GM12891 (cell line): ENCODE measurements at regions not wholly inside any gene's neighbourhood (a gene's known extent, or its start where the extent isn't known, plus 50 kb on each side); places are given as distances from the start of the nearest gene placed in this dataset.

Experiments
- DNase-seq: peaks from one replicate; pipeline ENCODE4 v3.0.0; 2011; ENCODE audit warnings: low spot score; ENCODE audit not compliant: insufficient read length
- FAIRE-seq: peaks from 2 replicates; lab custom pipeline; 2011; peaks lifted over from hg19 to GRCh38; lab: Jason Lieb, UNC
- PAX5 ChIP-seq: IDR thresholded peaks from 2 replicates; pipeline ENCODE4 v1.6.1; 2011; ENCODE audit warnings: low read length, moderate library complexity, mild to moderate bottlenecking; ENCODE audit not compliant: insufficient read depth, severe bottlenecking
- POLR2A ChIP-seq: IDR thresholded peaks from 2 replicates; pipeline ENCODE4 v1.6.1; 2011; ENCODE audit warnings: low read depth, low read length, control low read depth
- POLR2AphosphoS5 ChIP-seq: IDR thresholded peaks from 2 replicates; pipeline ENCODE4 v1.6.1; 2011; ENCODE audit warnings: low read depth, low read length, control low read depth
- POU2F2 ChIP-seq: IDR thresholded peaks from 2 replicates; pipeline ENCODE4 v1.6.1; 2011; ENCODE audit warnings: low read depth, mild to moderate bottlenecking, control low read depth, low read length, moderate library complexity
- SPI1 ChIP-seq: IDR thresholded peaks from 2 replicates; pipeline ENCODE4 v1.6.1; 2011; ENCODE audit warnings: low read depth, low read length, control low read depth
- TAF1 ChIP-seq: IDR thresholded peaks from 2 replicates; pipeline ENCODE4 v1.6.1; 2011; ENCODE audit warnings: low read depth, low read length, control low read depth

GRCh38 chr22:27633296-27633871 is 168.2 kb downstream of the MN1 start:
- no peak for FAIRE-seq
- no peak for DNase-seq

GRCh38 chr22:27634043-27634740 is 167.4 kb downstream of the MN1 start:
- no peak for FAIRE-seq
- DNase-seq = no peak
- no peak for TF ChIP-seq PAX5

More at GRCh38 chr22:27633296-27633871, 168.2 kb downstream of the MN1 start:
- no peak for TF ChIP-seq POLR2AphosphoS5

GRCh38 chr22:27635435-27635834 is 166.1 kb downstream of the MN1 start:
- FAIRE-seq (no peak), DNase-seq (no peak)
- TF ChIP-seq POU2F2 = no peak
- TF ChIP-seq POLR2A = no peak
- TF ChIP-seq POLR2AphosphoS5 = no peak

GRCh38 chr22:27635852-27636251 is 165.7 kb downstream of the MN1 start:
- no peak for FAIRE-seq
- TF ChIP-seq TAF1 (no peak), POLR2AphosphoS5 (no peak), SPI1 (no peak), PAX5 (no peak), POLR2A (no peak), POU2F2 (no peak)
- no peak for DNase-seq

GRCh38 chr22:27636716-27637508 is 164.6 kb downstream of the MN1 start:
- TF ChIP-seq POLR2AphosphoS5 (no peak), POU2F2 (no peak), TAF1 (no peak), SPI1 (no peak), POLR2A (no peak), PAX5 (no peak)
- FAIRE-seq (no peak), DNase-seq (no peak)

- FAIRE-seq = no peak
- no peak for DNase-seq
- TF ChIP-seq SPI1 (no peak), POU2F2 (no peak), TAF1 (no peak), POLR2AphosphoS5 (no peak), POLR2A (no peak), PAX5 (no peak)
Measured at GRCh38 chr22:27637604-27638003, 164.0 kb downstream of the MN1 start.

- FAIRE-seq (no peak), DNase-seq (no peak)
- TF ChIP-seq PAX5 (no peak), POU2F2 (no peak), POLR2AphosphoS5 (no peak), POLR2A (no peak), SPI1 (no peak), TAF1 (no peak)
Measured at GRCh38 chr22:27638329-27639233, 163.0 kb downstream of the MN1 start.

GRCh38 chr22:27639248-27640086 is 162.1 kb downstream of the MN1 start:
- FAIRE-seq (no peak), DNase-seq (no peak)
- TF ChIP-seq SPI1 (no peak), POLR2A (no peak)
